GM12874 (cell line): ENCODE measurements at regions not wholly inside any gene's neighbourhood (a gene's known extent, or its start where the extent isn't known, plus 50 kb on each side); places are given as distances from the start of the nearest gene placed in this dataset.

ENCODE experiments used
- TF ChIP-seq, protein P1 (sequence below): IDR thresholded peaks from 2 replicates; pipeline ENCODE4 v1.5.1; 2011; ENCODE audit warnings: low read depth, mild to moderate bottlenecking, control low read depth, low read length, moderate library complexity; ENCODE audit not compliant: insufficient read depth

DNA sequence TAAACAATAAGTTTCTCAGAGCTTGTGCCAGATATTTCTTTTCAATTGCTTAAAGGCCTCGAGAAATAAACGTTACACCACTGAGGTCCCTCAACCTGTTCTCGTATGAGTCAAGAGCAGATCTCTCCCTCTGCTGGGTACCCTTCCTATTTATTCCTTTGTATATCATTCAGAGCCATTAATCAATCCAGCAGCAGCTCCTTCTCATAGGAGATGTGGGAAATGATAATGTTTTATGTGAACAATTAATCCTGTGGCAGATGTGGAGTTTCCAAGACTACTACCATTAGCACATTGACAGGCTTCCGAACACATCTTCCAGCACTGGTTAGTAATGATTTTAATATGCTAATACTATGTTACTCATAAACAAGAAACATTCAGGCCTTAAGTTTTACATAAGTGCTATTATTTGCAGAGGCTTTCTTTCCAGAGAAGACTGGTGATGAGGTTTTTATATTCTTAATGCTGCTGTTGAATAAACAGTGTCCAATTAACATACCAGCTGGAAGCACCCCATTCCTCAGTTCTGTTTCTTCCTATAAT lies 196.5 kb downstream of the ZNF608 start:
- TF ChIP-seq, protein P1, sequence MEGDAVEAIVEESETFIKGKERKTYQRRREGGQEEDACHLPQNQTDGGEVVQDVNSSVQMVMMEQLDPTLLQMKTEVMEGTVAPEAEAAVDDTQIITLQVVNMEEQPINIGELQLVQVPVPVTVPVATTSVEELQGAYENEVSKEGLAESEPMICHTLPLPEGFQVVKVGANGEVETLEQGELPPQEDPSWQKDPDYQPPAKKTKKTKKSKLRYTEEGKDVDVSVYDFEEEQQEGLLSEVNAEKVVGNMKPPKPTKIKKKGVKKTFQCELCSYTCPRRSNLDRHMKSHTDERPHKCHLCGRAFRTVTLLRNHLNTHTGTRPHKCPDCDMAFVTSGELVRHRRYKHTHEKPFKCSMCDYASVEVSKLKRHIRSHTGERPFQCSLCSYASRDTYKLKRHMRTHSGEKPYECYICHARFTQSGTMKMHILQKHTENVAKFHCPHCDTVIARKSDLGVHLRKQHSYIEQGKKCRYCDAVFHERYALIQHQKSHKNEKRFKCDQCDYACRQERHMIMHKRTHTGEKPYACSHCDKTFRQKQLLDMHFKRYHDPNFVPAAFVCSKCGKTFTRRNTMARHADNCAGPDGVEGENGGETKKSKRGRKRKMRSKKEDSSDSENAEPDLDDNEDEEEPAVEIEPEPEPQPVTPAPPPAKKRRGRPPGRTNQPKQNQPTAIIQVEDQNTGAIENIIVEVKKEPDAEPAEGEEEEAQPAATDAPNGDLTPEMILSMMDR = no peak

DNA sequence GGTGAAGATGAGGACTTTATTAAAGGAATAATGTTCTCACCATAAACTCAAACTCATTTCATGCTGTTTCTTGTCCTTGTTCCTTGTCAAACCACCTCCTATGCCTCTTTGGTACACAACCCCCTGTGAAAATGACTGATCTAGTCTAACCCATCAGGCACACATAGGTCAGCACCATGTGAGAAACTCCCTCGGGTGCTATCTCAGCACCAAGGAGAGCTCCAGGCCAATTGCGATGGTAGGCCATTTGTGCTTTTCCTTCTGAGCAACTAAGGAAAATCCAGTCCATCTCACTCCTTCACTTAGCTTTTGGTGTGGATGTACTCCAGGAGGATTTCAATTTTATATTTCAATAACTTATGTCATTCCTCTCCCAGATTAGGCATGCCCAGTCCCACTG lies 199.8 kb downstream of the ZNF608 start:
- TF ChIP-seq, protein P1 = no peak

DNA sequence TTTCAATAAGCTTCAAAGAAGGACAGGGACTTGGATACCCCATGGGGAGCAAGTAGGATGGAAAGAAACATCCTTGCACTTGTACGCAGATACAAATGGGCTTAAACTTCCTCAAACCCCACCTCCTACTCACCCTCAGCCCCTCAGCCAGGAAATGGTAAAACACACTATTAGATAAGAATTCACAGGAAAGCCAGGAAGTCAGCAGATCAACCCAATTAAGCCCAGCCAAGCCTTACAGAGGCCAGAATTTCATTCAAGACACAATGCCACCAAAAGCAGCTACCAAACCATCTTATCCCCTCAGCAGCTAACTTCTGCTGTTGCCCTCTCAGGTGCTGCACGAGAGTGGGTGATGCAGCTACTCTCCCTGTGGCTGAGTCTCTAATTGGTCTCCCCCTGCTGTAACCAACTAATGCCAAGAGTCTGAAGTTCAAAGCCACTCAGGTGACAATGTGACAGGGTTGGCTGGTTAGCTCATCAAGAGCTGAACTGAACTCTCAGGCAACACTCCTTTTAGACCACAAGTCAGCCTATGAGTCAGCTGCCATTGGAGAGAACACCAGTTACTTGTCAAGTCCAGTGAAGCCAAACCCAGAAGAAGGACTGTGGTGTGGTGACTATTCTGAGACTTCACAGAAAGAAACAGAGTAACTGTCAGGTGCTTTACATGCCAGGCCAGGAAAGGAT lies 201.9 kb downstream of the ZNF608 start:
- TF ChIP-seq, protein P1 = no peak

DNA sequence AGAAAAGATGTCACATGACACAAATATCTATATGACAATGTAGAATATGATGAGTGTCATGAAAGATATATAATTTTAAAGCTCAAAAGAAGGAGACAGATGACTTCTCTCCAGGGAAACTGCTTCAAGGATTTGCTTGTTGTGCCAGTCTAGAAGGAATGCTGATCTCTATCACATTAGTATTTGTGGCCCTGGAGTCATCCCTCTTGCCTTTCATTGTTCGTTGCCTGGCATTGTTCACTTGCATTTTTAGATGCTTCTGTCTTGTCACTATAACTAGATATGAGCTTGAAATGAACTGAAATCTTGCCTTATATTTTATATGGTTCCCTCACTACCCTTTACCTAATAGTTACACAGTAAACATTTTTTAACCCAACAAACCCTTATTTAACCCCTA lies 207.5 kb downstream of the ZNF608 start:
- TF ChIP-seq, protein P1 = no peak

DNA sequence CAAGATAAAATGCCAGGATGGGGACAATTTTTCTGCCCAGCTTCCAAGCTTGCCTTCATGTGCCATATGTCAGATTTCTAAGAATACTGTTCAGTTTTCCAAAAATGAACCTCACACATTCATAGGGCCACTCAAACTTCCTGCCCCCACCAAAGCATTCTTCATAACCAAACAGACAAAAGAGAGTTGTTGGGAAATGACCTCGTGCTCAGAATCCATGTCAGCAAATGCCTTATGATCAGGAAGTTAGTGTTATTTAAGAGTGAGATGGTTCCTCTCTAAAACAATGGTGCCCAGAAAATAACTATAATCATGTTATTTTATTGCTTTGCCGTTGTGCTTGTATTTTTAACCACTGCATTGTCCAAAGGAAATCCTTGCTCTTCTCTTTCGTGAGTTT lies 208.2 kb downstream of the ZNF608 start:
- TF ChIP-seq, protein P1 = no peak

DNA sequence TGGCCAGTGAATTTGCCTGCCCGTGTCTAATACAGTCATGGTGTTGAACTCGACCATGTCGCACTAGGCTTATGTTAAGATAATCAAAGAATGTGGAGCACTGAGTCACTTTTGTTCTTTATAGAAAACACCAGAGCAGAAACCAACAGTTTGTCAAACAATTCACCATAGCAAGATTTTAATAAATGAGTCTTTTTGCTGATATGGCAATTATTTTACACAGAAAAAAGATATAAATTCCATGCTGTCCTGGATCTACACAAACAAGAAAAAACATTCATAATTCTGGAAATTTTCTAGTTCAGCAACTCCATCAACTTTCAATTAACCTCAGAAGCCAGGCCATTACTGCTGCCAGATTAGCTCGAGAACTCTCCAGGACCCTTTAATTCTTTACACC lies 208.9 kb downstream of the ZNF608 start:
- TF ChIP-seq, protein P1 = no peak

DNA sequence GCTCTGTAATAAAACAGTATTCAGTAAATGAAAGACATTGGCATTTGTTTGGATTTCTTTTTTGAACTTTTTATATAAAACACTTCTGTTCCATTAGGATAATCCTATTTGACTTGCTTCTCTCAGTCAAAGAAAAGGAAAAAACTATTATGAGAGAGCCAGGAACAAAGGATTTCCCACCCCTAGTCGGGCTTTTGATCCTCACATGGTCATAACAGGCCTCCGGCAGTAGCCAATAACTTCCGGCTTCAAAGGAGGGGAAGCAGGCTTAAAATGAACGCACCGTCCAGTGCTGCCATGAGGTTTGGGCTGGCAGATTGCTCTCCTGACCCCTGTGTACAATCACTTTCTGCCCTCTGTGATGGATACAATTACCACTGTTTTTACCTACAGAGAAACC lies 209.3 kb downstream of the ZNF608 start:
- TF ChIP-seq, protein P1 = no peak
